OCI-LY7 (cell line): ENCODE measurements at regions not wholly inside any gene's neighbourhood (a gene's known extent, or its start where the extent isn't known, plus 50 kb on each side); places are given as distances from the start of the nearest gene placed in this dataset.

Source experiments
- BruUV-seq: library from RNA; stranded (reverse); fragments of 400-500 nt; replicated peaks from 2 replicates; lab custom pipeline; 2021; lab: Mats Ljungman, UMichigan
- CTCF ChIA-PET: fragments of 300-600 bp; sonication (Branson Sonifier 250); formaldehyde crosslinking; loops from one replicate; lab custom pipeline; 2022; ENCODE audit warnings: antibody characterized with exemption; ENCODE audit not compliant: unreplicated experiment; lab: Charles Lee
- POLR2A ChIA-PET: fragments of 300-600 bp; sonication (Branson Sonifier 250); formaldehyde crosslinking; loops from one replicate; lab custom pipeline; 2022; ENCODE audit warnings: antibody characterized with exemption; lab: Charles Lee
- DNase-seq: peaks from one replicate; pipeline ENCODE4 v3.0.0-alpha.2; 2015; ENCODE audit warnings: low spot score
- H2AFZ ChIP-seq: fragments of 200-600 bp; sonication (generic), shearing (Covaris generic); 2 replicates; pipeline ENCODE4 v1.6.1; 2014; ENCODE audit warnings: mild to moderate bottlenecking, antibody characterized with exemption, low read length, moderate library complexity
- H3K27ac ChIP-seq: fragments of 200-600 bp; sonication (generic); 2 replicates; pipeline ENCODE4 v1.5.1; 2014; ENCODE audit warnings: mixed run types, low read depth, mild to moderate bottlenecking, moderate library complexity, low read length, inconsistent platforms; ENCODE audit not compliant: poor library complexity, severe bottlenecking
- H3K36me3 ChIP-seq: fragments of 200-600 bp; sonication (generic); 2 replicates; pipeline ENCODE4 v1.6.1; 2014; ENCODE audit warnings: mild to moderate bottlenecking, antibody characterized with exemption, low read length, moderate library complexity, mixed read lengths; ENCODE audit not compliant: insufficient read depth
- H3K4me1 ChIP-seq: fragments of 200-600 bp; sonication (generic); 2 replicates; pipeline ENCODE4 v1.5.1; 2014; ENCODE audit warnings: mild to moderate bottlenecking, low read length; ENCODE audit not compliant: insufficient read depth, poor library complexity, severe bottlenecking
- H3K4me2 ChIP-seq: fragments of 200-600 bp; sonication (generic); 2 replicates; pipeline ENCODE4 v1.6.1; 2014; ENCODE audit warnings: mild to moderate bottlenecking, low read length
- H3K4me3 ChIP-seq: fragments of 200-600 bp; sonication (generic); 2 replicates; pipeline ENCODE4 v1.5.1; 2014; ENCODE audit warnings: mild to moderate bottlenecking, low read depth, low read length; ENCODE audit not compliant: poor library complexity, severe bottlenecking
- H3K79me2 ChIP-seq: fragments of 200-600 bp; sonication (generic); 2 replicates; pipeline ENCODE4 v1.6.1; 2016; ENCODE audit warnings: low read depth, mild to moderate bottlenecking, low read length, moderate library complexity, mixed read lengths; ENCODE audit not compliant: insufficient read depth
- H3K9me2 ChIP-seq: fragments of 200-600 bp; sonication (generic); 2 replicates; pipeline ENCODE4 v1.6.1; 2016; ENCODE audit warnings: mild to moderate bottlenecking, low read length, mixed read lengths; ENCODE audit not compliant: insufficient read depth
- H3K9me3 ChIP-seq: fragments of 200-600 bp; sonication (generic); 2 replicates; pipeline ENCODE4 v1.6.1; 2014; ENCODE audit warnings: mild to moderate bottlenecking, mixed run types, low read length, mixed read lengths
- H4K20me1 ChIP-seq: fragments of 200-600 bp; sonication (generic); 2 replicates; pipeline ENCODE4 v1.6.1; 2014; ENCODE audit warnings: mild to moderate bottlenecking, antibody characterized with exemption, low read length, moderate library complexity, mixed read lengths; ENCODE audit not compliant: insufficient read depth
- CTCF ChIP-seq: fragments of 200-600 bp; sonication (generic); conservative IDR thresholded peaks from 2 replicates; pipeline ENCODE4 v1.5.1; 2014; ENCODE audit warnings: mild to moderate bottlenecking, antibody characterized with exemption, low read length, moderate library complexity, mixed read lengths
- EZH2phosphoT487 ChIP-seq: fragments of 200-600 bp; sonication (generic); IDR thresholded peaks from 2 replicates; pipeline ENCODE4 v1.6.1; 2018; ENCODE audit warnings: low read depth, borderline replicate concordance, mild to moderate bottlenecking, mixed run types, antibody characterized with exemption, low read length, moderate library complexity, mixed read lengths
- intact Hi-C: fragments of 100-400 bp; cut with micrococcal nuclease; formaldehyde crosslinking; loops from one replicate; pipeline ENCODE4 v1.10.0; 2022; ENCODE audit not compliant: unreplicated experiment

GRCh38 chr18:61975526-61976326 is 82.9 kb upstream of the RNF152 start:
- ChIA-PET CTCF (no interaction called here), POLR2A (interaction anchor here (1.1 kb wide), 1 partner anchor 37 kb away, joined by 3 read pairs; no protein-coding TSS in a partner anchor)
- Histone ChIP-seq H3K9me2 (no peaks in the 10 kb centered on the region), H3K4me2 (peak overlapping the region; percentile 12; the same call in 1 of the 2 replicates), H3K27ac (no peak overlapping the region), H2AFZ (no peak overlapping the region), H3K36me3 (no peaks in the 10 kb centered on the region), H3K79me2 (no peaks in the 10 kb centered on the region), H4K20me1 (no peaks in the 10 kb centered on the region), H3K4me3 (no peak overlapping the region), H3K4me1 (peaks cover 7% of the 10 kb centered on the region), H3K9me3 (no peaks in the 10 kb centered on the region)
- TF ChIP-seq CTCF, result no peak
- TF ChIP-seq EZH2phosphoT487, result no peak
- intact Hi-C loops, result no loop called here
- no peak for DNase-seq
- no TSS peak for BruUV-seq

GRCh38 chr18:61973273-61974115 is 80.7 kb upstream of the RNF152 start:
- Histone ChIP-seq H3K36me3 (no peaks in the 10 kb centered on the region), H3K4me1 (peaks cover 7% of the 10 kb centered on the region), H3K4me3 (no peak overlapping the region), H3K4me2 (no peak overlapping the region), H2AFZ (peak overlapping the region; percentile 73; the same call in 1 of the 2 replicates), H3K9me3 (no peaks in the 10 kb centered on the region), H3K9me2 (no peaks in the 10 kb centered on the region), H3K79me2 (no peaks in the 10 kb centered on the region), H4K20me1 (no peaks in the 10 kb centered on the region), H3K27ac (no peak overlapping the region)
- DNase-seq, result no peak
- no peak for TF ChIP-seq EZH2phosphoT487
- no peak for TF ChIP-seq CTCF
- intact Hi-C loops, result no loop called here
- ChIA-PET POLR2A (no interaction called here), CTCF (no interaction called here)
- no TSS peak for BruUV-seq
